WTC11 (cell line): ENCODE measurements at regions not wholly inside any gene's neighbourhood (a gene's known extent, or its start where the extent isn't known, plus 50 kb on each side); places are given as distances from the start of the nearest gene placed in this dataset.

Experiments
- ATAC-seq: fragments of 200-7000 bp; cut with Tn5 transposase; 2 replicates; pipeline ENCODE4 v1.10.0; 2021; ENCODE audit warnings: mild to moderate bottlenecking, moderate library complexity
- CTCF ChIA-PET: fragments of 300-600 bp; sonication (Branson Sonifier 250); formaldehyde crosslinking; loops from one replicate; lab custom pipeline; 2021; ENCODE audit warnings: antibody characterized with exemption; lab: Charles Lee
- POLR2A ChIA-PET: fragments of 350-600 bp; sonication (Branson Sonifier 250); formaldehyde crosslinking; loops from one replicate; lab custom pipeline; 2021; ENCODE audit warnings: antibody characterized with exemption; lab: Charles Lee
- DNase-seq: peaks from one replicate; pipeline ENCODE4 v3.0.0; 2021; ENCODE audit warnings: low spot score
- H3K27ac Mint-ChIP-seq: 2 replicates; pipeline ENCODE4 v1.8.0; 2021; ENCODE audit warnings: mixed read lengths
- H3K27me3 Mint-ChIP-seq: 2 replicates; pipeline ENCODE4 v1.8.0; 2021; ENCODE audit warnings: low read depth, mild to moderate bottlenecking, moderate library complexity, mixed read lengths
- H3K36me3 Mint-ChIP-seq: 2 replicates; pipeline ENCODE4 v1.8.0; 2021; ENCODE audit warnings: mixed read lengths
- H3K4me1 Mint-ChIP-seq: 2 replicates; pipeline ENCODE4 v1.8.0; 2022; ENCODE audit warnings: mixed read lengths
- H3K4me3 Mint-ChIP-seq: 2 replicates; pipeline ENCODE4 v1.8.0; 2021; ENCODE audit warnings: mild to moderate bottlenecking, moderate library complexity, mixed read lengths
- H3K9me3 Mint-ChIP-seq: 2 replicates; pipeline ENCODE4 v1.8.0; 2021; ENCODE audit warnings: mixed read lengths
- CBFB ChIP-seq: sonication (generic); formaldehyde crosslinking; IDR thresholded peaks from 2 replicates; pipeline ENCODE4 v1.8.1; 2022; ENCODE audit warnings: mild to moderate bottlenecking, low read depth, missing genetic modification reagents
- EMX1 ChIP-seq: fragments of 250-450 bp; sonication (Bioruptor Pico); IDR thresholded peaks from 2 replicates; pipeline ENCODE4 v1.8.0; 2021; ENCODE audit warnings: mild to moderate bottlenecking
- ETV6 ChIP-seq: sonication (generic); formaldehyde crosslinking; IDR thresholded peaks from 2 replicates; pipeline ENCODE4 v1.8.1; 2022; ENCODE audit warnings: mild to moderate bottlenecking, missing genetic modification reagents
- FOXK1 ChIP-seq: sonication (generic); formaldehyde crosslinking; IDR thresholded peaks from 2 replicates; pipeline ENCODE4 v1.8.0; 2022; ENCODE audit warnings: mild to moderate bottlenecking, moderate library complexity, missing genetic modification reagents
- GABPB1 ChIP-seq: sonication (generic); formaldehyde crosslinking; IDR thresholded peaks from 2 replicates; pipeline ENCODE4 v1.8.1; 2023; ENCODE audit warnings: mild to moderate bottlenecking, missing genetic modification reagents
- JUN ChIP-seq: sonication (generic); formaldehyde crosslinking; IDR thresholded peaks from 2 replicates; pipeline ENCODE4 v1.8.0; 2023; ENCODE audit warnings: mild to moderate bottlenecking, missing genetic modification reagents
- KAT7 ChIP-seq: sonication (generic); formaldehyde crosslinking; IDR thresholded peaks from 2 replicates; pipeline ENCODE4 v1.8.1; 2023; ENCODE audit warnings: missing genetic modification reagents, mild to moderate bottlenecking, borderline replicate concordance
- RELA ChIP-seq: sonication (generic); formaldehyde crosslinking; IDR thresholded peaks from 2 replicates; pipeline ENCODE4 v1.8.1; 2022; ENCODE audit warnings: missing genetic modification reagents, mild to moderate bottlenecking, borderline replicate concordance
- TP53 ChIP-seq: sonication (generic); formaldehyde crosslinking; IDR thresholded peaks from 2 replicates; pipeline ENCODE4 v1.8.1; 2023; ENCODE audit warnings: mild to moderate bottlenecking, missing genetic modification reagents
- ZBTB21 ChIP-seq: sonication (generic); formaldehyde crosslinking; IDR thresholded peaks from 2 replicates; pipeline ENCODE4 v1.8.1; 2023; ENCODE audit warnings: mild to moderate bottlenecking, missing genetic modification reagents, borderline replicate concordance
- ZNF121 ChIP-seq: sonication (generic); formaldehyde crosslinking; IDR thresholded peaks from 2 replicates; pipeline ENCODE4 v1.8.0; 2023; ENCODE audit warnings: missing genetic modification reagents
- ZNF138 ChIP-seq: sonication (generic); formaldehyde crosslinking; conservative IDR thresholded peaks from 2 replicates; pipeline ENCODE4 v1.8.1; 2022; ENCODE audit warnings: mild to moderate bottlenecking, moderate library complexity, missing genetic modification reagents
- ZNF263 ChIP-seq: sonication (generic); formaldehyde crosslinking; IDR thresholded peaks from 2 replicates; pipeline ENCODE4 v1.8.1; 2022; ENCODE audit warnings: low read depth, mild to moderate bottlenecking, moderate library complexity, missing genetic modification reagents
- ZNF423 ChIP-seq: fragments of 250-450 bp; sonication (Bioruptor Pico); IDR thresholded peaks from 2 replicates; pipeline ENCODE4 v2.1.2; 2022; ENCODE audit warnings: mild to moderate bottlenecking, moderate library complexity
- TF ChIP-seq, protein P1 (sequence below): sonication (generic); formaldehyde crosslinking; IDR thresholded peaks from 2 replicates; pipeline ENCODE4 v1.8.1; 2022; ENCODE audit warnings: mild to moderate bottlenecking, missing genetic modification reagents, moderate library complexity, borderline replicate concordance
- TF ChIP-seq, protein P2 (sequence below): sonication (generic); formaldehyde crosslinking; IDR thresholded peaks from 2 replicates; pipeline ENCODE4 v1.8.1; 2023; ENCODE audit warnings: mild to moderate bottlenecking, moderate library complexity, missing genetic modification reagents
- TF ChIP-seq, protein P3 (sequence below): sonication (generic); formaldehyde crosslinking; IDR thresholded peaks from 2 replicates; pipeline ENCODE4 v1.8.0; 2023; ENCODE audit warnings: missing genetic modification reagents, mild to moderate bottlenecking, borderline replicate concordance
- TF ChIP-seq, protein P4 (sequence below): sonication (generic); formaldehyde crosslinking; IDR thresholded peaks from 2 replicates; pipeline ENCODE4 v1.8.1; 2023; ENCODE audit warnings: mild to moderate bottlenecking, missing genetic modification reagents, moderate library complexity

DNA sequence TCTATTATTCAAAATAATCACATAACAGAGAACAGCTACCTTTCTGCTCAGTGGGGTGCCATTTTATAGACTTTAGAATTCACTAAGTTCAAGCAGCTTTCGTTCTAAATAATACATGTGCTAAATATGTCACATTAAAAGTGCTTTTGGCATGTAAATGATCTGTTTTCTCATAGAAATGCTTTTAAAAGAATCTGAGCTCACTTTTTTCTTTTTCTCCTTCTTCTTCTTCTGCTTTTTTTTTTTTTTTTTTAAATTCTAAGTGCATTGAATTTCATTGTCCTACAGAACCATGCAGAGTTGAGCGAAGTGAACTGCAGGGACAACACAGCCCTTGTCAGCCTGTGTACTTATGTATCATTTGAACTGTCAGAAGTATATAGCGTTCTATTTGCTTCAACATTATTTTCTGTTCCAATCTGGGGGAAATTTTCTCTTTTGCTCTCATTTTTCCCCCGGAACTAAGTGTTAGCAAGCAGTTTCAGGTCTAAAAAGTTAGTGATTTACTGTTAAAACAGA is 193.8 kb upstream of the TMCO5A start (continued):
- TF ChIP-seq, protein P1, sequence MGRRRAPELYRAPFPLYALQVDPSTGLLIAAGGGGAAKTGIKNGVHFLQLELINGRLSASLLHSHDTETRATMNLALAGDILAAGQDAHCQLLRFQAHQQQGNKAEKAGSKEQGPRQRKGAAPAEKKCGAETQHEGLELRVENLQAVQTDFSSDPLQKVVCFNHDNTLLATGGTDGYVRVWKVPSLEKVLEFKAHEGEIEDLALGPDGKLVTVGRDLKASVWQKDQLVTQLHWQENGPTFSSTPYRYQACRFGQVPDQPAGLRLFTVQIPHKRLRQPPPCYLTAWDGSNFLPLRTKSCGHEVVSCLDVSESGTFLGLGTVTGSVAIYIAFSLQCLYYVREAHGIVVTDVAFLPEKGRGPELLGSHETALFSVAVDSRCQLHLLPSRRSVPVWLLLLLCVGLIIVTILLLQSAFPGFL (CRISPR knock-in tag) = no peak
- TF ChIP-seq ZNF138 = no peak
- TF ChIP-seq, protein P2, sequence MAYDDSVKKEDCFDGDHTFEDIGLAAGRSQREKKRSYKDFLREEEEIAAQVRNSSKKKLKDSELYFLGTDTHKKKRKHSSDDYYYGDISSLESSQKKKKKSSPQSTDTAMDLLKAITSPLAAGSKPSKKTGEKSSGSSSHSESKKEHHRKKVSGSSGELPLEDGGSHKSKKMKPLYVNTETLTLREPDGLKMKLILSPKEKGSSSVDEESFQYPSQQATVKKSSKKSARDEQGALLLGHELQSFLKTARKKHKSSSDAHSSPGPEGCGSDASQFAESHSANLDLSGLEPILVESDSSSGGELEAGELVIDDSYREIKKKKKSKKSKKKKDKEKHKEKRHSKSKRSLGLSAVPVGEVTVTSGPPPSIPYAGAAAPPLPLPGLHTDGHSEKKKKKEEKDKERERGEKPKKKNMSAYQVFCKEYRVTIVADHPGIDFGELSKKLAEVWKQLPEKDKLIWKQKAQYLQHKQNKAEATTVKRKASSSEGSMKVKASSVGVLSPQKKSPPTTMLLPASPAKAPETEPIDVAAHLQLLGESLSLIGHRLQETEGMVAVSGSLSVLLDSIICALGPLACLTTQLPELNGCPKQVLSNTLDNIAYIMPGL (CRISPR knock-in tag) = no peak
- TF ChIP-seq RELA (CRISPR knock-in tag) = no peak
- no peak for TF ChIP-seq KAT7 (CRISPR knock-in tag)
- no peak for TF ChIP-seq JUN (CRISPR knock-in tag)
- TF ChIP-seq, all 79 proteins: peak for 0

DNA sequence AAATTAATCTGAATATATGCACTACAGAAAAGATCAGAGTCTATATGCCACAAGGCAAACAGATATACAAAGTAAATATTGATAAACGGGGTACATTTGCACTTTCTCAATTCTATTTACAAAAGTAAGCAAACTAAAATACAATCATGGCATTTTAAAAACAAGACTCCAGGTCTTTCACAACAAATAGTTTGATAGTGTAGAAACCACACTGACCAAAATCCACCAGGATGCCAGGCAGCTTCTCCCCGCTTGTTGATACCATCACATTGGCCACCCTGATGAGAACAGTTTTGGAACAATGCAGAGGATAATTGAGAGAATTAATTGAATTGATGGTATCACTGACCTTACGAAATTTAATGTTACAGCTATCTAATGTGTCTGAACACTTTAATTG is 190.6 kb upstream of the TMCO5A start:
- TF ChIP-seq, protein P3, sequence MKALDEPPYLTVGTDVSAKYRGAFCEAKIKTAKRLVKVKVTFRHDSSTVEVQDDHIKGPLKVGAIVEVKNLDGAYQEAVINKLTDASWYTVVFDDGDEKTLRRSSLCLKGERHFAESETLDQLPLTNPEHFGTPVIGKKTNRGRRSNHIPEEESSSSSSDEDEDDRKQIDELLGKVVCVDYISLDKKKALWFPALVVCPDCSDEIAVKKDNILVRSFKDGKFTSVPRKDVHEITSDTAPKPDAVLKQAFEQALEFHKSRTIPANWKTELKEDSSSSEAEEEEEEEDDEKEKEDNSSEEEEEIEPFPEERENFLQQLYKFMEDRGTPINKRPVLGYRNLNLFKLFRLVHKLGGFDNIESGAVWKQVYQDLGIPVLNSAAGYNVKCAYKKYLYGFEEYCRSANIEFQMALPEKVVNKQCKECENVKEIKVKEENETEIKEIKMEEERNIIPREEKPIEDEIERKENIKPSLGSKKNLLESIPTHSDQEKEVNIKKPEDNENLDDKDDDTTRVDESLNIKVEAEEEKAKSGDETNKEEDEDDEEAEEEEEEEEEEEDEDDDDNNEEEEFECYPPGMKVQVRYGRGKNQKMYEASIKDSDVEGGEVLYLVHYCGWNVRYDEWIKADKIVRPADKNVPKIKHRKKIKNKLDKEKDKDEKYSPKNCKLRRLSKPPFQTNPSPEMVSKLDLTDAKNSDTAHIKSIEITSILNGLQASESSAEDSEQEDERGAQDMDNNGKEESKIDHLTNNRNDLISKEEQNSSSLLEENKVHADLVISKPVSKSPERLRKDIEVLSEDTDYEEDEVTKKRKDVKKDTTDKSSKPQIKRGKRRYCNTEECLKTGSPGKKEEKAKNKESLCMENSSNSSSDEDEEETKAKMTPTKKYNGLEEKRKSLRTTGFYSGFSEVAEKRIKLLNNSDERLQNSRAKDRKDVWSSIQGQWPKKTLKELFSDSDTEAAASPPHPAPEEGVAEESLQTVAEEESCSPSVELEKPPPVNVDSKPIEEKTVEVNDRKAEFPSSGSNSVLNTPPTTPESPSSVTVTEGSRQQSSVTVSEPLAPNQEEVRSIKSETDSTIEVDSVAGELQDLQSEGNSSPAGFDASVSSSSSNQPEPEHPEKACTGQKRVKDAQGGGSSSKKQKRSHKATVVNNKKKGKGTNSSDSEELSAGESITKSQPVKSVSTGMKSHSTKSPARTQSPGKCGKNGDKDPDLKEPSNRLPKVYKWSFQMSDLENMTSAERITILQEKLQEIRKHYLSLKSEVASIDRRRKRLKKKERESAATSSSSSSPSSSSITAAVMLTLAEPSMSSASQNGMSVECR (CRISPR knock-in tag) = no peak
- TF ChIP-seq ZNF263 (no peak), ETV6 (CRISPR knock-in tag) (no peak), TP53 (CRISPR knock-in tag) (no peak), CBFB (no peak), EMX1 (no peak), GABPB1 (CRISPR knock-in tag) (no peak), ZNF121 (no peak), ZNF423 (no peak), FOXK1 (CRISPR knock-in tag) (no peak), ZBTB21 (CRISPR knock-in tag) (no peak)
- TF ChIP-seq, protein P4, sequence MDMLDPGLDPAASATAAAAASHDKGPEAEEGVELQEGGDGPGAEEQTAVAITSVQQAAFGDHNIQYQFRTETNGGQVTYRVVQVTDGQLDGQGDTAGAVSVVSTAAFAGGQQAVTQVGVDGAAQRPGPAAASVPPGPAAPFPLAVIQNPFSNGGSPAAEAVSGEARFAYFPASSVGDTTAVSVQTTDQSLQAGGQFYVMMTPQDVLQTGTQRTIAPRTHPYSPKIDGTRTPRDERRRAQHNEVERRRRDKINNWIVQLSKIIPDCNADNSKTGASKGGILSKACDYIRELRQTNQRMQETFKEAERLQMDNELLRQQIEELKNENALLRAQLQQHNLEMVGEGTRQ (CRISPR knock-in tag) = no peak
- TF ChIP-seq, protein P2 (CRISPR knock-in tag) = no peak
- peaks cover 15% of the 10 kb centered on the region for H3K9me3 Mint-ChIP-seq
- H3K4me1 Mint-ChIP-seq = peaks cover 25% of the 10 kb centered on the region
- DNase-seq (no peak), ATAC-seq (no peak)
- CTCF ChIA-PET = interaction anchor here (1.7 kb wide), 1 partner anchor 21 kb away, joined by 5 read pairs; no protein-coding TSS in a partner anchor
- no peaks in the 10 kb centered on the region for H3K36me3 Mint-ChIP-seq
- no peak overlapping the region for H3K27ac Mint-ChIP-seq
- H3K27me3 Mint-ChIP-seq = no peaks in the 10 kb centered on the region; the same call in 1 of the 2 replicates
- POLR2A ChIA-PET = no interaction called here
- no peak overlapping the region for H3K4me3 Mint-ChIP-seq
